Fibroblast of villous mesenchyme (primary cell): ENCODE measurements at regions not wholly inside any gene's neighbourhood (a gene's known extent, or its start where the extent isn't known, plus 50 kb on each side); places are given as distances from the start of the nearest gene placed in this dataset.

Source experiments
- DNase-seq: peaks from one replicate; pipeline ENCODE4 v3.0.0-alpha.2; 2010; ENCODE audit warnings: low read depth
- H3K4me3 ChIP-seq: 2 replicates; pipeline ENCODE4 v1.5.1; 2011; ENCODE audit warnings: low read depth, mild to moderate bottlenecking, low read length
- TF ChIP-seq, protein P1 (sequence below): IDR thresholded peaks from 2 replicates; pipeline ENCODE4 v1.5.1; 2012; ENCODE audit warnings: low read depth, mild to moderate bottlenecking, low read length; ENCODE audit not compliant: insufficient read depth

DNA sequence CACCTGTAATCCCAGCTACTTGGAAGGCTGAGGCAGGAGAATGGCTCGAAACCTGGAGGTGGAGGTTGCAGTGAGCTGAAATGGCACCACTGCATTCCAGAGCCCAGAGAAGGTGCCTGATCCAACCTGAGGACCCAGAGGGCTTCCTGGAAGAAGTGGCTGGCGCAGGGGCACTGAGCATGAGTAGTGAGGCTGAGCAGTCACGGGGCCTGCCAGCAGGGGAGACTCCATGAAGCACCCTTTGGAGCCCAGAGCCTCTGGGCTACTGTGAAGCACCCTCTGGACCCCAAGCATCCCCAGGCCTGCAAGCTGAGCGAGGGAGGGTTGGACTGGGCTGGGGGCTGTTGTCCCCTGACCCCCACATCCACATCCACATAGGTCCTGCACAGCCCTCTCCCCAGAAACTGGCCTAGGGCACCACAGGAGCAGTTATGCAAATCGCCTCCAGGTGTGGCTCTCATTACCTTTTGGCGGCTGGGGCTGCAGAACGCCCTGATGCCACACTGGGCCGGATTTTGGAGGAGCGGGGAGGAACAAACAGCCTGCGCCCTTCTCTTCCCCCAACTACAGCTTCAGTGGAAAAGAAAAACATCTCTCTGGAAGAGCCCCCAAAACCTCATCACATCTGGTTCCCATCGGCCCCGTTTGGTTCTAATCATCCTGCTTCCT, 78.2 kb upstream of the TARDBP start:
- DNase-seq, result no peak
- TF ChIP-seq, protein P1, sequence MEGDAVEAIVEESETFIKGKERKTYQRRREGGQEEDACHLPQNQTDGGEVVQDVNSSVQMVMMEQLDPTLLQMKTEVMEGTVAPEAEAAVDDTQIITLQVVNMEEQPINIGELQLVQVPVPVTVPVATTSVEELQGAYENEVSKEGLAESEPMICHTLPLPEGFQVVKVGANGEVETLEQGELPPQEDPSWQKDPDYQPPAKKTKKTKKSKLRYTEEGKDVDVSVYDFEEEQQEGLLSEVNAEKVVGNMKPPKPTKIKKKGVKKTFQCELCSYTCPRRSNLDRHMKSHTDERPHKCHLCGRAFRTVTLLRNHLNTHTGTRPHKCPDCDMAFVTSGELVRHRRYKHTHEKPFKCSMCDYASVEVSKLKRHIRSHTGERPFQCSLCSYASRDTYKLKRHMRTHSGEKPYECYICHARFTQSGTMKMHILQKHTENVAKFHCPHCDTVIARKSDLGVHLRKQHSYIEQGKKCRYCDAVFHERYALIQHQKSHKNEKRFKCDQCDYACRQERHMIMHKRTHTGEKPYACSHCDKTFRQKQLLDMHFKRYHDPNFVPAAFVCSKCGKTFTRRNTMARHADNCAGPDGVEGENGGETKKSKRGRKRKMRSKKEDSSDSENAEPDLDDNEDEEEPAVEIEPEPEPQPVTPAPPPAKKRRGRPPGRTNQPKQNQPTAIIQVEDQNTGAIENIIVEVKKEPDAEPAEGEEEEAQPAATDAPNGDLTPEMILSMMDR, result no peak
- H3K4me3 ChIP-seq, result no peak overlapping the region

DNA sequence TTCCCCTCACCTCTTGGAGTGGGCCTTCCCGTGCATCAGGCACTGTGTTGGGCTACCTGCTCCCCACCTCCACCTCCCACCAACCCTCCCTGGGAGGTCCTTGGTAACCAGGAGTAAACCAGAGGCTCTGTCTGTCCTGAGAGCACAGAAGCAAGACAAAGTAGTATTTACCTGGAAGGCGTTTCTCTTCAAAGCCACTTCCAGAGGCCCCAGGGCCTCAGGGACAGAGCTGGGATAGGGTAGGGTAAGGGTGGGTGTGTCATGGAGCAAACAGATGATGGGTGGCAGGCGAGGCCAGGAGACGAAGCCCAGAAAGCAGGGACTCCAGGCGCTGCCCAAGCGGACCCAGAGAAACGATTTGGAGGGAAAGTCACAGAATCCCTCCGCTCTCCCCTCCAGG, 77.2 kb upstream of the TARDBP start:
- DNase-seq, result no peak
- TF ChIP-seq, protein P1, result no peak
- H3K4me3 ChIP-seq, result no peak overlapping the region

DNA sequence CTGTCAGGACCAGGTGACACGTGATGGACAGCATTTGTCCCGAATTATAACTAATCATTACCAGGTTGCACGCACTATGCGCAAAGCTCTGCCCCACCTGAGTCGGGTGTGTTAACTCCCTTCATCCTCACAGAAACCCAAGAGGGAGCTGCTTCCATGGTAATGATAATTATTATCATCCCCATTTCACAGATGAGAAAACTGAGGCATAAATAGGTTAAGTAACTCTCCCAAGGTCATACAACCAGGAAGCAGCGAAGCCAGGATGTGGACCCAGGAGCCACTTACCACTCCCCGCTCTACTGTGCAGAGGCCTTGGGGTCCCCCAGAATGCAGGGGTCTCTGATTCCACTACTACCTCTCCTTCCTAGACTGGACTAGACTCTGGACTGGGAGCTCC, 76.7 kb upstream of the TARDBP start:
- no peak overlapping the region for H3K4me3 ChIP-seq
- no peak for DNase-seq
- TF ChIP-seq, protein P1, result no peak

DNA sequence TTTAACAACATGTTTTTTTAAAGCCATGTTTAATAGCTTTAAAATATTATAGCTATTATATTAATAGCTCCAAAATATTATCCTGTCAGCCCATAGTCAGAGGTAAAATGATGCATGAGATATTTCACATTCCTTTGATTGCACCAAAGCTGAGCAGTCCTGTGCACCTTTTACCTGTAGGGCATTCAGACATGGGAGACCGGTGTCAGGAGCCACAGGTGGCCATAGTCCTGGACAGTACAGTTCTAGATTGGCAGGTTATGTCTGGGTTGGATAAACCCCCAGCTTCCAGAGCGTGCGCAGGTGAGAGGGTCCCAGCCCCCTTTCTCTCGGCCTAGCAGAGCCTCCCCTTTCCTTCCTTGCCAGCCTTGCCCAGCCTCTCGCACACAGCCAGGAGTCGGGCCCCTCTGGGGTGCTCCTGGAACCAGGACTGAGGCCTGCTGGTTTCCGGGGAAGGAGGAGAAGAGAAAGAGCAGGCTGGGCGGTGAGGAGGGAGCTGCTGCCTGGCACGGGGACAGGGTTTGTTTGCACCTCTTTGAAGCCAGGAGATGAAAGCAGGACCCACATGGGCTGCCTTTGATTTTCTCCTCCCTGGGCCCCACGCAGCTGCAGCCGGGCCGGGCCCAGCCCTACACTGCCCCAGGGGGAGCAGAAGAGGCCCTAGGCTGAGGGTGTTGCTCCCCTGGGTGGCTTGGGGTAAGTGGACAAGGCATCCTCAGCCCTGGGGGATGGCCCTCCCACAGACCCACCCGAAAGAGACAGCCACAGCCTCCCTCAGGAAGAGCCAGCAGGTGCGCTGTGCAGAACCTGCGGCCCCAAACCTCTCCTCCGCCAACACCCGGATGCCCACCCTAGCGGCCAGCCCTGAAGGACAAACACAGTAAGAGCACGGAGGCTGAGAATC, 75.2 kb upstream of the TARDBP start:
- no peak overlapping the region for H3K4me3 ChIP-seq
- no peak for DNase-seq
- TF ChIP-seq, protein P1, result no peak

DNA sequence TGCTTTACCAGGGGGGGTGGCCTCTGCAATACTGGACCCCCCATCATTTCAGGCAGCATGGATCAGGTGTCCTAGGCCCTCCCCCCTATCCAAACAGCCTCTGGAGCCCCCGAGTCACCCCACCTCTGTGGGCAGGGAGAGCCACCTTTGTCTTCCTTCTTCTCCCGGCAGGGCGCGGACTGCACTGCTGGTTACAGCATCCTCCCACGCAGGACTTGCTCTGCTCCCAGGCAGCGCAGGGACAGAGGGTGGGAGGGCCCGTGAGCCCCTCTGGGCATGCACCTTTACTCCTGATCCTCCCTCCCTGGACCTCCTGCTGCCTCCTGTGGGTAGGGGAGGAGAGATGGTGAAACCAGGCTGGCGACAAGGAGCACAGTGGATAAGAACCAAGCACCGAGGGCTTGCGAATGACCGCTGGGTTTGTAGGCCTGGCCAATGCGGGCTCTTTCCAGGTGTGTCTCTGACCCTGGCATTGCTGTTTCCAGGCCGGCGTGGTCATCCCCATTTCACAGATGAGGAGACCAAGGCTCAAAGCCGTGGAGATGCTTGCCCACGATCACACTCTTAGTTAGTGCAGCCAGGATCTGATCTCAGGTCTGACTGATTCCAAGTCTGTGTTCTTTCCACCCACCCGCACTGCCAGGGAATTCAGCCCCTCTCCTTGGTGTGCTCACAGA, 73.6 kb upstream of the TARDBP start:
- H3K4me3 ChIP-seq, result no peak overlapping the region
- DNase-seq, result no peak
- TF ChIP-seq, protein P1, result no peak

DNA sequence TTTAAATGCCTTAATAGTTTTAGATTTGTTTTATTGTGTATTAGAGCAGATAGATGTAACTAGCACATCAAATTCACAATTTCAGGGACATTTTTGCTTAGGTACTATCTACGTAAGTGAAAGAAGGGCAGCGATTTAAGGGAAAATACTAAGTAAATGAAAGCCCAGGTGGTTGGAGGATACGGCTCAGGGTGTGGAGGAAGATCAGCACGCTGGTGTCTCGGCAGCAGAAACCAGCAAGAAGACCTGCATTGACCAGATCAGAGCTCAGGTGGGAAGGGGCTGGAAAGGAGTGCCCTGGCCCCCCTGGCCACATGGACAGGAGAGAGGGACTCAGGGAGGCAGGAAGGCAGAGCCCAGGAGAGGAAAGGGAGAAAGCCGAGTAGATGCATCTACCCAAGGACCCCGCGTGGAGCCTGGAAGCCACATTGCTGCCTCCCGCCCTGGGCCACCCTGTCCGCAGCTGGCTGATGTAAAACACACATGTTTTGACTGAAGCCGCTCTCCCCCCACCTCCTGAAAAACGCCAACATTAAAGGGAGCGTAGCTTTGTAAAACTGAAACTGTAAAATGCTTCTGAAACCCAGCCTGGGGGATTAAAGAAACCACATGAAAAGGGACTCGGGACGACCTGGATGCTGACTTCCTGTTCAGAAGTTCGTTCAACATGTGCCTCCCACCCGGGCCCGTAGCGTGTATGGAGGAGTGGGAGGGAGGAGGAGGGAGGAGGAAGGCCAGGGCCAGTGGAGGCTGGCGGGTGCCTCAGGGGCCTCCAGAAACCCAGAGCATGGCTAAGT, 72.6 kb upstream of the TARDBP start:
- TF ChIP-seq, protein P1, result no peak
- peak; percentile 59 for DNase-seq
- no peak overlapping the region for H3K4me3 ChIP-seq
